Spinal cord (tissue), 9 donors: ENCODE measurements at regions not wholly inside any gene's neighbourhood (a gene's known extent, or its start where the extent isn't known, plus 50 kb on each side); places are given as distances from the start of the nearest gene placed in this dataset.
A peak's percentile ranks its signal among the peaks of the same experiment; 100 is the strongest.

ENCODE experiments used
- DNase-seq, 6 donors: peaks; one replicate each; pipeline versions ENCODE4 v3.0.0 to v3.0.0-alpha.2; 2013 to 2015; ENCODE audit warnings: low spot score in 6 of 6, low read depth in 4 of 6
- H3K27ac ChIP-seq: one replicate; pipeline ENCODE4 v1.5.1; 2013; ENCODE audit warnings: low read depth, low read length, control low read depth
- H3K27me3 ChIP-seq: one replicate; pipeline ENCODE4 v1.6.1; 2013; ENCODE audit warnings: low read length; ENCODE audit not compliant: control insufficient read depth, insufficient read depth
- H3K36me3 ChIP-seq: one replicate; pipeline ENCODE4 v1.6.1; 2013; ENCODE audit warnings: low read length; ENCODE audit not compliant: control insufficient read depth, insufficient read depth
- H3K4me1 ChIP-seq: one replicate; pipeline ENCODE4 v1.6.1; 2013; ENCODE audit warnings: low read length; ENCODE audit not compliant: control insufficient read depth, insufficient read depth
- H3K4me3 ChIP-seq: one replicate; pipeline ENCODE4 v1.5.1; 2013; ENCODE audit warnings: low read depth, low read length, control low read depth
- H3K9me3 ChIP-seq: one replicate; pipeline ENCODE4 v1.6.1; 2013; ENCODE audit warnings: low read length; ENCODE audit not compliant: control insufficient read depth, insufficient read depth
- WGBS: methylation state at CpG from one replicate; pipeline ENCODE4 v1.1.5; 2013; ENCODE audit warnings: missing lambda C conversion rate; ENCODE audit not compliant: insufficient coverage; 5-methylcytosine and 5-hydroxymethylcytosine counted together
- donor health status: healthy.

GRCh38 chr6:116982401-116982800, 105.4 kb downstream of the RFX6 start:
- H3K27me3 ChIP-seq: no peaks in the 10 kb centered on the region
- H3K4me1 ChIP-seq: no peaks in the 10 kb centered on the region
- H3K4me3 ChIP-seq: no peak overlapping the region
- DNase-seq: no peak
- H3K36me3 ChIP-seq: no peaks in the 10 kb centered on the region
- H3K9me3 ChIP-seq: no peaks in the 10 kb centered on the region
- no peak overlapping the region for H3K27ac ChIP-seq

- no peaks in the 10 kb centered on the region for H3K36me3 ChIP-seq
- no CpG with 5 or more reads among the region's 3 CpGs for WGBS
- H3K4me1 ChIP-seq: no peaks in the 10 kb centered on the region
- no peak overlapping the region for H3K4me3 ChIP-seq
- no peaks in the 10 kb centered on the region for H3K27me3 ChIP-seq
- DNase-seq: no peak
- no peak overlapping the region for H3K27ac ChIP-seq
- H3K9me3 ChIP-seq: no peaks in the 10 kb centered on the region
These were observed 106.3 kb downstream of the RFX6 start for GRCh38 chr6:116983375-116983774.

GRCh38 chr6:116986819-116987218, 109.8 kb downstream of the RFX6 start:
- H3K27me3 ChIP-seq: no peaks in the 10 kb centered on the region
- DNase-seq: no peak
- no peaks in the 10 kb centered on the region for H3K4me1 ChIP-seq
- H3K27ac ChIP-seq: no peak overlapping the region
- H3K36me3 ChIP-seq: no peaks in the 10 kb centered on the region
- no CpG with 5 or more reads among the region's 2 CpGs for WGBS
- no peaks in the 10 kb centered on the region for H3K9me3 ChIP-seq
- no peak overlapping the region for H3K4me3 ChIP-seq

GRCh38 chr6:116990679-116991078, 113.6 kb downstream of the RFX6 start:
- H3K27me3 ChIP-seq: no peaks in the 10 kb centered on the region
- H3K4me3 ChIP-seq: no peak overlapping the region
- no peaks in the 10 kb centered on the region for H3K36me3 ChIP-seq
- no CpG with 5 or more reads among the region's 1 CpG for WGBS
- no peaks in the 10 kb centered on the region for H3K4me1 ChIP-seq
- H3K9me3 ChIP-seq: no peaks in the 10 kb centered on the region
- H3K27ac ChIP-seq: no peak overlapping the region
- no peak for DNase-seq

- Histone ChIP-seq H3K4me3 (no peak overlapping the region), H3K4me1 (no peaks in the 10 kb centered on the region), H3K36me3 (no peaks in the 10 kb centered on the region), H3K9me3 (no peaks in the 10 kb centered on the region), H3K27me3 (no peaks in the 10 kb centered on the region), H3K27ac (no peak overlapping the region)
- DNase-seq: peak in 1 of 6 donors; percentile 15
These were observed 115.5 kb downstream of the RFX6 start for GRCh38 chr6:116992546-116992945.

GRCh38 chr6:116994447-116994846, 117.4 kb downstream of the RFX6 start:
- H3K27ac ChIP-seq: no peak overlapping the region
- no peaks in the 10 kb centered on the region for H3K9me3 ChIP-seq
- H3K4me1 ChIP-seq: no peaks in the 10 kb centered on the region
- DNase-seq: peak in 1 of 6 donors; percentile 14
- no peak overlapping the region for H3K4me3 ChIP-seq
- WGBS: 80% methylated on average over 1 of the region's 5 CpGs
- no peaks in the 10 kb centered on the region for H3K27me3 ChIP-seq
- H3K36me3 ChIP-seq: no peaks in the 10 kb centered on the region

GRCh38 chr6:116996842-116997241, 119.8 kb downstream of the RFX6 start:
- 60% methylated on average over 3 of the region's 5 CpGs for WGBS
- H3K27ac ChIP-seq: no peak overlapping the region

GRCh38 chr6:116997496-116997895, 120.5 kb downstream of the RFX6 start:
- H3K36me3 ChIP-seq: no peaks in the 10 kb centered on the region
- no peaks in the 10 kb centered on the region for H3K4me1 ChIP-seq
- no peaks in the 10 kb centered on the region for H3K9me3 ChIP-seq
- no peak overlapping the region for H3K4me3 ChIP-seq
- DNase-seq: no peak
- H3K27ac ChIP-seq: no peak overlapping the region
- no peaks in the 10 kb centered on the region for H3K27me3 ChIP-seq
- WGBS: no CpG with 5 or more reads among the region's 6 CpGs

More at GRCh38 chr6:116996842-116997241, 119.8 kb downstream of the RFX6 start:
- Histone ChIP-seq H3K36me3 (no peaks in the 10 kb centered on the region), H3K27me3 (no peaks in the 10 kb centered on the region), H3K4me1 (no peaks in the 10 kb centered on the region), H3K9me3 (no peaks in the 10 kb centered on the region), H3K4me3 (no peak overlapping the region)
- DNase-seq: no peak

- no peak for DNase-seq
- H3K36me3 ChIP-seq: no peaks in the 10 kb centered on the region
- H3K27ac ChIP-seq: no peak overlapping the region
- WGBS: 100% methylated on average over 1 of the region's 3 CpGs
- no peaks in the 10 kb centered on the region for H3K4me1 ChIP-seq
- no peaks in the 10 kb centered on the region for H3K27me3 ChIP-seq
- no peak overlapping the region for H3K4me3 ChIP-seq
- H3K9me3 ChIP-seq: peaks cover under 1% of the 10 kb centered on the region
These were observed 130.6 kb downstream of the RFX6 start for GRCh38 chr6:117007659-117008058.

- Histone ChIP-seq H3K9me3 (peaks cover 2% of the 10 kb centered on the region), H3K27me3 (no peaks in the 10 kb centered on the region), H3K36me3 (no peaks in the 10 kb centered on the region), H3K4me1 (no peaks in the 10 kb centered on the region), H3K4me3 (no peak overlapping the region), H3K27ac (no peak overlapping the region)
- 85% methylated on average over 3 of the region's 3 CpGs for WGBS
- DNase-seq: no peak
These were observed 131.6 kb downstream of the RFX6 start for GRCh38 chr6:117008618-117009017.
